Neural cell (in vitro differentiated cells): ENCODE measurements at regions not wholly inside any gene's neighbourhood (a gene's known extent, or its start where the extent isn't known, plus 50 kb on each side); places are given as distances from the start of the nearest gene placed in this dataset.

Experiments
- CTCF ChIP-seq: fragments of 450-650 bp; IDR thresholded peaks from 2 replicates; pipeline ENCODE4 v1.5.1; 2014; ENCODE audit warnings: antibody characterized with exemption, mild to moderate bottlenecking, moderate library complexity; ENCODE audit not compliant: poor library complexity, severe bottlenecking
- EP300 ChIP-seq: fragments of 450-650 bp; conservative IDR thresholded peaks from 2 replicates; pipeline ENCODE4 v1.6.1; 2014; ENCODE audit warnings: antibody characterized with exemption, mild to moderate bottlenecking, moderate library complexity; ENCODE audit not compliant: poor library complexity, severe bottlenecking
- EZH2 ChIP-seq: fragments of 200-600, 300-800 bp; shearing (Covaris generic), sonication (generic); IDR thresholded peaks from 2 replicates; pipeline ENCODE4 v1.6.1; 2014; ENCODE audit warnings: antibody characterized with exemption, low read length, borderline replicate concordance, mild to moderate bottlenecking; ENCODE audit not compliant: insufficient read depth, poor library complexity, severe bottlenecking
- MXI1 ChIP-seq: fragments of 450-650 bp; conservative IDR thresholded peaks from 2 replicates; pipeline ENCODE4 v1.6.1; 2014; ENCODE audit warnings: antibody characterized with exemption, mild to moderate bottlenecking; ENCODE audit not compliant: poor library complexity, severe bottlenecking
- POLR2AphosphoS5 ChIP-seq: IDR thresholded peaks from 2 replicates; pipeline ENCODE4 v1.6.1; 2012
- REST ChIP-seq: IDR thresholded peaks from 2 replicates; pipeline ENCODE4 v1.6.1; 2012; ENCODE audit warnings: borderline replicate concordance

GRCh38 chr4:173797296-173797695 is 267.3 kb upstream of the HAND2 start:
- TF ChIP-seq EZH2 = no peak
- no peak for TF ChIP-seq CTCF
- no peak for TF ChIP-seq MXI1
- no peak for TF ChIP-seq POLR2AphosphoS5
- TF ChIP-seq EP300 = no peak
- TF ChIP-seq REST = no peak
